Heart left ventricle (tissue), 16 donors: ENCODE measurements at regions not wholly inside any gene's neighbourhood (a gene's known extent, or its start where the extent isn't known, plus 50 kb on each side); places are given as distances from the start of the nearest gene placed in this dataset.

Experiments
- ATAC-seq, 4 donors: fragments of 200-7000 bp; cut with Tn5 transposase; one replicate each; pipeline ENCODE4 v1.9.1; 2020 to 2022; ENCODE audit warnings: moderate library complexity in 4 of 4, mild to moderate bottlenecking in 3 of 4, moderate number of reproducible peaks in 1 of 4
- DNase-seq, 5 donors: peaks; one replicate each; pipeline ENCODE4 v3.0.0-alpha.2; 2020
- H3K27ac ChIP-seq, 12 donors: fragments of 200-600 bp; sonication (generic) in 4 of 12; one replicate each; pipeline versions ENCODE4 v1.5.0 to v1.8.0; 2016 to 2022; ENCODE audit warnings: mild to moderate bottlenecking in 2 of 12
- H3K27me3 ChIP-seq, 9 donors: fragments of 200-600 bp; sonication (generic) in 2 of 9; one replicate each; pipeline versions ENCODE4 v1.5.1 to v1.8.0; 2016 to 2022; ENCODE audit warnings: mild to moderate bottlenecking in 3 of 9
- H3K36me3 ChIP-seq, 9 donors: fragments of 200-600 bp; sonication (generic) in 2 of 9; one replicate each; pipeline versions ENCODE4 v1.5.0 to v1.8.0; 2018 to 2022; ENCODE audit warnings: mild to moderate bottlenecking in 2 of 9
- H3K4me1 ChIP-seq, 12 donors: fragments of 200-600 bp; sonication (generic) in 4 of 12; one replicate each; pipeline versions ENCODE4 v1.5.0 to v1.8.0; 2016 to 2022; ENCODE audit warnings: mild to moderate bottlenecking in 3 of 12
- H3K4me3 ChIP-seq, 12 donors: fragments of 200-600 bp; sonication (generic) in 4 of 12; one replicate each; pipeline versions ENCODE4 v1.5.0 to v1.8.0; 2017 to 2022; ENCODE audit warnings: mild to moderate bottlenecking in 9 of 12, moderate library complexity in 4 of 12
- H3K9me3 ChIP-seq, 12 donors: fragments of 200-600 bp; sonication (generic) in 4 of 12; one replicate each; pipeline versions ENCODE4 v1.5.0 to v1.8.0; 2016 to 2022; ENCODE audit warnings: mild to moderate bottlenecking in 1 of 12
- POLR2A ChIP-seq, 2 donors: fragments of 450-650 bp; IDR thresholded peaks; one replicate each; pipeline ENCODE4 v1.6.1; 2017; ENCODE audit warnings: antibody characterized with exemption in 2 of 2, mild to moderate bottlenecking in 2 of 2, moderate library complexity in 2 of 2
- WGBS, 4 donors: extraction: QIAGEN DNeasy Blood & Tissue Kit in 2 of 4; methylation state at CpG; one replicate each; pipeline versions ENCODE4 v1.1.5 to v1.1.7; 2013 to 2018; 5-methylcytosine and 5-hydroxymethylcytosine counted together
- intact Hi-C, 10 donors: fragments of 100-400 bp; cut with DNase I; formaldehyde crosslinking; loops; one replicate each; pipeline versions ENCODE4 v1.11.1 to v1.14.2; 2022
- TF ChIP-seq, protein P1 (sequence below), 12 donors: fragments of 200-600 bp; sonication (generic) in 4 of 12; IDR thresholded peaks; one replicate each; pipeline versions ENCODE4 v1.5.0 to v1.8.0; 2018 to 2022; ENCODE audit warnings: antibody characterized with exemption in 12 of 12, mild to moderate bottlenecking in 5 of 12
- donor health status: ischemic (EF 13 %, LVEDD 7.1; RV severe dilation, severe dysfunction).
- donor health status: healthy with polysubstance abuse.
- donor health status: DM: no; HTN: yes; CAD: no.
- donor health status: DM: no; HTN: no; CAD: no.
- donor health status: ischemic (EF 25% LVEDD 6.9; RV normal size, moderate dysfunction).
- donor health status: ischemic (EF 25% LVEDD 5.7; RV mildly dilated, moderate dysfunction).
- donor health status: healthy.
- donor health status: DM: yes; HTN: yes; CAD: no.
- donor health status: ischemic (EF 35%, LVEDD 5.7; RV mildly dilated, moderate dysfunction).
- donor health status: nonischemic (EF 11% LVEDD 7.7; RV severe dilation, severe dysfunction).
- donor health status: DM: yes; HTN: yes; CAD: no.
- donor health status: PGD.
- donor health status: ischemic (EF 29% LVEDD 5.4; RV normal size, mild dysfunction).
- donor health status: nonischemic (EF 23%, LVEDD 6.1; RV moderate dilation, normal function).

GRCh38 chr13:73174521-73175010, 115.8 kb downstream of the KLF5 start:
- DNase-seq (no peak), ATAC-seq (no peak)
- no peak overlapping the region for H3K27ac ChIP-seq
- peaks cover 0 to 4% (median 0%) of the 10 kb centered on the region in 12 donors for H3K4me1 ChIP-seq
- no peaks in the 10 kb centered on the region for H3K27me3 ChIP-seq
- no peak for TF ChIP-seq POLR2A (IDR thresholded peaks at IDR 0.05)
- TF ChIP-seq, protein P1, sequence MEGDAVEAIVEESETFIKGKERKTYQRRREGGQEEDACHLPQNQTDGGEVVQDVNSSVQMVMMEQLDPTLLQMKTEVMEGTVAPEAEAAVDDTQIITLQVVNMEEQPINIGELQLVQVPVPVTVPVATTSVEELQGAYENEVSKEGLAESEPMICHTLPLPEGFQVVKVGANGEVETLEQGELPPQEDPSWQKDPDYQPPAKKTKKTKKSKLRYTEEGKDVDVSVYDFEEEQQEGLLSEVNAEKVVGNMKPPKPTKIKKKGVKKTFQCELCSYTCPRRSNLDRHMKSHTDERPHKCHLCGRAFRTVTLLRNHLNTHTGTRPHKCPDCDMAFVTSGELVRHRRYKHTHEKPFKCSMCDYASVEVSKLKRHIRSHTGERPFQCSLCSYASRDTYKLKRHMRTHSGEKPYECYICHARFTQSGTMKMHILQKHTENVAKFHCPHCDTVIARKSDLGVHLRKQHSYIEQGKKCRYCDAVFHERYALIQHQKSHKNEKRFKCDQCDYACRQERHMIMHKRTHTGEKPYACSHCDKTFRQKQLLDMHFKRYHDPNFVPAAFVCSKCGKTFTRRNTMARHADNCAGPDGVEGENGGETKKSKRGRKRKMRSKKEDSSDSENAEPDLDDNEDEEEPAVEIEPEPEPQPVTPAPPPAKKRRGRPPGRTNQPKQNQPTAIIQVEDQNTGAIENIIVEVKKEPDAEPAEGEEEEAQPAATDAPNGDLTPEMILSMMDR (IDR thresholded peaks at IDR 0.05): no peak
- intact Hi-C loops: no loop called here
- H3K4me3 ChIP-seq: no peak overlapping the region
- H3K36me3 ChIP-seq: no peaks in the 10 kb centered on the region
- no peaks in the 10 kb centered on the region for H3K9me3 ChIP-seq

GRCh38 chr13:73173279-73173811, 114.5 kb downstream of the KLF5 start:
- WGBS, 4 donors: 81 to 93% (median 89%) methylated on average over 3 of the region's 3 CpGs
- H3K36me3 ChIP-seq: no peaks in the 10 kb centered on the region

GRCh38 chr13:73171926-73172325, 113.1 kb downstream of the KLF5 start:
- Histone ChIP-seq H3K27me3 (no peaks in the 10 kb centered on the region), H3K4me3 (no peak overlapping the region), H3K27ac (peak overlapping the region in 2 of 12 donors; percentile 30 to 34), H3K36me3 (no peaks in the 10 kb centered on the region), H3K4me1 (peaks cover 0 to 4% (median 0%) of the 10 kb centered on the region in 12 donors), H3K9me3 (no peaks in the 10 kb centered on the region)
- ATAC-seq (peak; percentile 55 to 77 (median 65)), DNase-seq (peak in 1 of 5 donors; percentile 26)
- no peak for TF ChIP-seq POLR2A (IDR thresholded peaks at IDR 0.05)
- TF ChIP-seq, protein P1 (IDR thresholded peaks at IDR 0.05): no peak
- intact Hi-C loops: no loop called here
- 54 to 61% (median 59%) methylated on average over 5 of the region's 5 CpGs for WGBS, 4 donors

More at GRCh38 chr13:73173279-73173811, 114.5 kb downstream of the KLF5 start:
- no peaks in the 10 kb centered on the region for H3K27me3 ChIP-seq
- H3K4me1 ChIP-seq: peaks cover 0 to 4% (median 0%) of the 10 kb centered on the region in 12 donors
- peak overlapping the region in 1 of 12 donors; percentile 19 for H3K27ac ChIP-seq
- DNase-seq (no peak), ATAC-seq (no peak)
- no peaks in the 10 kb centered on the region for H3K9me3 ChIP-seq
- H3K4me3 ChIP-seq: no peak overlapping the region
- no peak for TF ChIP-seq POLR2A (IDR thresholded peaks at IDR 0.05)
- TF ChIP-seq, protein P1 (IDR thresholded peaks at IDR 0.05): no peak
- intact Hi-C loops: no loop called here

- no peak for TF ChIP-seq POLR2A (IDR thresholded peaks at IDR 0.05)
- TF ChIP-seq, protein P1 (IDR thresholded peaks at IDR 0.05): no peak
- Histone ChIP-seq H3K9me3 (no peaks in the 10 kb centered on the region), H3K27ac (no peak overlapping the region), H3K27me3 (no peaks in the 10 kb centered on the region), H3K4me3 (no peak overlapping the region), H3K36me3 (no peaks in the 10 kb centered on the region), H3K4me1 (peaks cover 0 to 4% (median 0%) of the 10 kb centered on the region in 12 donors)
- intact Hi-C loops: no loop called here
- DNase-seq: no peak
- no peak for ATAC-seq
- 87 to 91% (median 89%) methylated on average over 5 of the region's 5 CpGs for WGBS, 4 donors
Measured at GRCh38 chr13:73171271-73171682, 112.5 kb downstream of the KLF5 start.
